NCI-H2196 treated with DMSO at 0.1 percent for 48 hours (cell line): ENCODE measurements at regions not wholly inside any gene's neighbourhood (a gene's known extent, or its start where the extent isn't known, plus 50 kb on each side); places are given as distances from the start of the nearest gene placed in this dataset.
"Not testable (repeated sequence)": the region's sequence is repeated elsewhere in the genome, so short reads cannot be mapped to it uniquely, and the experiment has no call there.

Experiments used
- DNase-seq: peaks from one replicate; lab custom pipeline; 2025; ENCODE audit not compliant: unreplicated experiment; lab: John Stamatoyannopoulos, UW

GRCh38 chr13:61600360-61601033 lies 184.8 kb upstream of the PCDH20 start:
- no peak for DNase-seq

GRCh38 chr13:61592489-61592888 lies 176.8 kb upstream of the PCDH20 start:
- DNase-seq = no peak

GRCh38 chr13:61575973-61576372 lies 160.3 kb upstream of the PCDH20 start:
- DNase-seq = no peak

- DNase-seq = no peak
Observed at GRCh38 chr13:61563645-61564044, 148.0 kb upstream of the PCDH20 start.

- DNase-seq = no peak
Observed at GRCh38 chr13:61546911-61547310, 131.3 kb upstream of the PCDH20 start.

GRCh38 chr13:61546413-61546812 lies 130.8 kb upstream of the PCDH20 start:
- no peak for DNase-seq

- DNase-seq = no peak
Observed at GRCh38 chr13:61536433-61536832, 120.8 kb upstream of the PCDH20 start.

GRCh38 chr13:61531383-61532065 lies 115.9 kb upstream of the PCDH20 start:
- no peak for DNase-seq

- DNase-seq = not testable (repeated sequence)
Observed at GRCh38 chr13:61519214-61519613, 103.6 kb upstream of the PCDH20 start.

- no peak for DNase-seq
Observed at GRCh38 chr13:61508936-61509335, 93.3 kb upstream of the PCDH20 start.

GRCh38 chr13:61500176-61500575 lies 84.5 kb upstream of the PCDH20 start:
- DNase-seq = no peak

- DNase-seq = no peak
Observed at GRCh38 chr13:61495648-61496047, 80.0 kb upstream of the PCDH20 start.

- not testable (repeated sequence) for DNase-seq
Observed at GRCh38 chr13:61493556-61493955, 77.9 kb upstream of the PCDH20 start.

- DNase-seq = no peak
Observed at GRCh38 chr13:61486496-61486895, 70.8 kb upstream of the PCDH20 start.

GRCh38 chr13:61485128-61485765 lies 69.6 kb upstream of the PCDH20 start:
- no peak for DNase-seq

GRCh38 chr13:61477619-61478018 lies 62.0 kb upstream of the PCDH20 start:
- DNase-seq = no peak

GRCh38 chr13:61470786-61471185 lies 55.1 kb upstream of the PCDH20 start:
- DNase-seq = no peak

GRCh38 chr13:61466280-61466679 lies 50.6 kb upstream of the PCDH20 start:
- DNase-seq = no peak
